Endothelial cell (in vitro differentiated cells): ENCODE measurements at regions not wholly inside any gene's neighbourhood (a gene's known extent, or its start where the extent isn't known, plus 50 kb on each side); places are given as distances from the start of the nearest gene placed in this dataset.

Source experiments
- DNase-seq: peaks from one replicate; pipeline ENCODE4 v3.0.0; 2021; ENCODE audit warnings: low spot score
- H3K27ac Mint-ChIP-seq: one replicate; pipeline ENCODE4 v1.8.0; 2021; ENCODE audit warnings: mixed read lengths, inconsistent platforms; ENCODE audit not compliant: unreplicated experiment
- H3K27me3 Mint-ChIP-seq: one replicate; pipeline ENCODE4 v1.8.0; 2021; ENCODE audit warnings: mild to moderate bottlenecking, moderate library complexity, mixed read lengths, inconsistent platforms; ENCODE audit not compliant: unreplicated experiment
- H3K36me3 Mint-ChIP-seq: one replicate; pipeline ENCODE4 v1.8.0; 2021; ENCODE audit warnings: mild to moderate bottlenecking, low read depth, mixed read lengths, inconsistent platforms; ENCODE audit not compliant: unreplicated experiment
- H3K4me1 Mint-ChIP-seq: one replicate; pipeline ENCODE4 v1.8.0; 2021; ENCODE audit warnings: mild to moderate bottlenecking, mixed read lengths, inconsistent platforms; ENCODE audit not compliant: unreplicated experiment
- H3K4me3 Mint-ChIP-seq: one replicate; pipeline ENCODE4 v1.8.0; 2021; ENCODE audit warnings: mild to moderate bottlenecking, mixed read lengths, inconsistent platforms; ENCODE audit not compliant: unreplicated experiment
- H3K9me3 Mint-ChIP-seq: one replicate; pipeline ENCODE4 v1.8.0; 2021; ENCODE audit warnings: mixed read lengths, inconsistent platforms; ENCODE audit not compliant: unreplicated experiment
- CTCF ChIP-seq: fragments of 200-600 bp; sonication (generic); IDR thresholded peaks from one replicate; pipeline ENCODE4 v1.5.0; 2021; ENCODE audit warnings: antibody characterized with exemption; ENCODE audit not compliant: unreplicated experiment

- Mint-ChIP-seq H3K27me3 (peaks cover 4% of the 10 kb centered on the region), H3K9me3 (no peaks in the 10 kb centered on the region), H3K27ac (no peak overlapping the region), H3K4me3 (no peak overlapping the region), H3K36me3 (no peaks in the 10 kb centered on the region), H3K4me1 (peaks cover 11% of the 10 kb centered on the region)
- DNase-seq = no peak
- TF ChIP-seq CTCF = no peak
These were observed 63.6 kb upstream of the MAMDC2 start for GRCh38 chr9:69980041-69980440.

GRCh38 chr9:69980591-69980990 is 63.1 kb upstream of the MAMDC2 start:
- Mint-ChIP-seq H3K36me3 (no peaks in the 10 kb centered on the region), H3K27me3 (peaks cover 4% of the 10 kb centered on the region), H3K4me1 (peaks cover 10% of the 10 kb centered on the region), H3K9me3 (no peaks in the 10 kb centered on the region), H3K27ac (no peak overlapping the region), H3K4me3 (no peak overlapping the region)
- DNase-seq = no peak
- TF ChIP-seq CTCF = no peak

GRCh38 chr9:69981686-69982445 is 61.8 kb upstream of the MAMDC2 start:
- DNase-seq = no peak
- Mint-ChIP-seq H3K36me3 (no peaks in the 10 kb centered on the region), H3K4me1 (no peaks in the 10 kb centered on the region), H3K4me3 (no peak overlapping the region), H3K27ac (no peak overlapping the region), H3K27me3 (peaks cover 2% of the 10 kb centered on the region), H3K9me3 (no peaks in the 10 kb centered on the region)
- TF ChIP-seq CTCF = no peak

- Mint-ChIP-seq H3K4me3 (no peak overlapping the region), H3K27me3 (peaks cover 2% of the 10 kb centered on the region), H3K9me3 (no peaks in the 10 kb centered on the region), H3K36me3 (no peaks in the 10 kb centered on the region), H3K27ac (no peak overlapping the region), H3K4me1 (no peaks in the 10 kb centered on the region)
- DNase-seq = no peak
- no peak for TF ChIP-seq CTCF
These were observed 58.8 kb upstream of the MAMDC2 start for GRCh38 chr9:69984831-69985230.

GRCh38 chr9:69985971-69986370 is 57.7 kb upstream of the MAMDC2 start:
- no peak for DNase-seq
- Mint-ChIP-seq H3K4me3 (no peak overlapping the region), H3K4me1 (no peaks in the 10 kb centered on the region), H3K27ac (no peak overlapping the region), H3K27me3 (peaks cover 2% of the 10 kb centered on the region), H3K9me3 (no peaks in the 10 kb centered on the region), H3K36me3 (no peaks in the 10 kb centered on the region)
- TF ChIP-seq CTCF = no peak
